Fibroblast of gingiva (primary cell): ENCODE measurements at regions not wholly inside any gene's neighbourhood (a gene's known extent, or its start where the extent isn't known, plus 50 kb on each side); places are given as distances from the start of the nearest gene placed in this dataset.
"Not testable (repeated sequence)": the region's sequence is repeated elsewhere in the genome, so short reads cannot be mapped to it uniquely, and the experiment has no call there.

Experiments
- DNase-seq: peaks from one replicate; pipeline ENCODE4 v3.0.0-alpha.2; 2011; ENCODE audit warnings: low read depth

GRCh38 chrX:41981481-41982013 lies 58.2 kb upstream of the CASK start:
- DNase-seq, result no peak

- not testable (repeated sequence) for DNase-seq
These were observed 51.3 kb upstream of the CASK start for GRCh38 chrX:41974677-41975076.

GRCh38 chrX:41973208-41973607 lies 49.9 kb upstream of the CASK start:
- no peak for DNase-seq
